ENCODE measurements at regions not wholly inside any gene's neighbourhood (a gene's known extent, or its start where the extent isn't known, plus 50 kb on each side); places are given as distances from the start of the nearest gene placed in this dataset.

DNA sequence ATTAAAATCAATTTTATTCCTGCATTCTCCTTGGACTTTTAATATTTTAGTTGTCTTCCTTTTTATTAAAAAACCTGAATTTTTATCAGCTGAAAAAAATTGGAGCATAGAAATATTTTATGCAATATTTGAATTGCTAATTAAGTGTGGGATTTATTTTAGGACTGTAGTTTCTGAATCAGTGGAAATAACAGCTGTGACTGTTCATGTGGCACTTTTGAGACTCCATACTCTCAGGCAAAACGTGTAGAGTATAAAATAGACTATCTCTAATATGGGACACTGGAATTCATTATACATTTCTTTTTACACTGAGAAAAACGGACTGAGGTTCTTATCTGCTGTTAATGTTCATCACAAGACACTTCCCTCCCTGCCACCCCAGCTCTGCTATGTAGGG is 558.3 kb upstream of the TPK1 start:
- intact Hi-C loops (cut with micrococcal nuclease): no loop called here
- H3K79me1 ChIP-seq (ENCODE audit: low read depth in 1 of 2, low read length in 2 of 2): no peaks in the 10 kb centered on the region
- H3K9me1 ChIP-seq (ENCODE audit: insufficient read depth, low read length): no peaks in the 10 kb centered on the region
- H2AK9ac ChIP-seq (replicated peaks; ENCODE audit: low read depth, low read length, poor library complexity): no peak overlapping the region
- H3K4me2 ChIP-seq (ENCODE audit: low read depth, low read length): no peak overlapping the region
- no peak overlapping the region for H3K27ac ChIP-seq (ENCODE audit: insufficient read depth, low read length)
- in situ Hi-C loops (cut with MboI; ENCODE audit: low sequenced_read_pairs): no loop called here
- H4K20me1 ChIP-seq (ENCODE audit: insufficient read depth, low read length): no peaks in the 10 kb centered on the region
- no peak overlapping the region for H4K8ac ChIP-seq (ENCODE audit: low read depth in 2 of 2, low read length in 2 of 2)
- no peak overlapping the region for H3K9ac ChIP-seq (ENCODE audit: low read depth, low read length)
- peaks cover 13% of the 10 kb centered on the region for H3K9me3 ChIP-seq (ENCODE audit: control insufficient read depth, insufficient read depth, low read length)
- H3K56ac ChIP-seq (ENCODE audit: extremely low read depth, insufficient read depth, low read length): no peak overlapping the region
- no peak overlapping the region for H3K23ac ChIP-seq (ENCODE audit: low read depth, low read length)
- WGBS, 2 experiments (ENCODE audit: extremely low coverage in 2 of 2, insufficient read length in 1 of 2): no CpG with 5 or more reads among the region's 2 CpGs
- no peak overlapping the region for H2AK5ac ChIP-seq (ENCODE audit: low read depth, low read length)
- no peak overlapping the region for H4K5ac ChIP-seq (ENCODE audit: low read depth, low read length)
- no peaks in the 10 kb centered on the region for H3K27me3 ChIP-seq (ENCODE audit: control insufficient read depth, insufficient read depth, low read length)
- H3K4me1 ChIP-seq (ENCODE audit: control insufficient read depth, insufficient read depth, low read length): no peaks in the 10 kb centered on the region
- H2BK20ac ChIP-seq (ENCODE audit: low read depth, low read length): no peak overlapping the region
- no peak overlapping the region for H3K4ac ChIP-seq (ENCODE audit: low read depth, low read length)
- no TSS peak for BruUV-seq (replicated peaks)
- H2BK15ac ChIP-seq (ENCODE audit: low read depth, low read length): no peak overlapping the region
- no peak overlapping the region for H3K14ac ChIP-seq (replicated peaks; ENCODE audit: low read depth, low read length)
- H3K36me3 ChIP-seq (ENCODE audit: control insufficient read depth, insufficient read depth, low read length): no peaks in the 10 kb centered on the region
- ChIA-PET POLR2A (ENCODE audit: unreplicated experiment) (no interaction called here), CTCF (no interaction called here)
- H2BK5ac ChIP-seq (ENCODE audit: low read depth, low read length, poor library complexity, severe bottlenecking): no peak overlapping the region
- no peak overlapping the region for H2AFZ ChIP-seq (replicated peaks; ENCODE audit: low read length, poor library complexity)
- dilution Hi-C loops (cut with HindIII; ENCODE audit: low sequenced_read_pairs, unreplicated experiment): no loop called here
- no peak for TF ChIP-seq MAZ (IDR thresholded peaks at IDR 0.05; ENCODE audit: borderline replicate concordance, low read depth, low read length)
- TF ChIP-seq POLR2A (IDR thresholded peaks at IDR 0.05; ENCODE audit: low read depth, low read length): no peak
- no peak for TF ChIP-seq SMC3 (IDR thresholded peaks at IDR 0.05; ENCODE audit: low read depth, low read length)
- no peak for TF ChIP-seq RCOR1 (IDR thresholded peaks at IDR 0.05; ENCODE audit: insufficient replicate concordance, low read length)
- TF ChIP-seq FOS (IDR thresholded peaks at IDR 0.05; ENCODE audit: low read depth, low read length): no peak
- no peak for TF ChIP-seq CEBPB (IDR thresholded peaks at IDR 0.05; ENCODE audit: low read depth, low read length)
- TF ChIP-seq, protein P1, sequence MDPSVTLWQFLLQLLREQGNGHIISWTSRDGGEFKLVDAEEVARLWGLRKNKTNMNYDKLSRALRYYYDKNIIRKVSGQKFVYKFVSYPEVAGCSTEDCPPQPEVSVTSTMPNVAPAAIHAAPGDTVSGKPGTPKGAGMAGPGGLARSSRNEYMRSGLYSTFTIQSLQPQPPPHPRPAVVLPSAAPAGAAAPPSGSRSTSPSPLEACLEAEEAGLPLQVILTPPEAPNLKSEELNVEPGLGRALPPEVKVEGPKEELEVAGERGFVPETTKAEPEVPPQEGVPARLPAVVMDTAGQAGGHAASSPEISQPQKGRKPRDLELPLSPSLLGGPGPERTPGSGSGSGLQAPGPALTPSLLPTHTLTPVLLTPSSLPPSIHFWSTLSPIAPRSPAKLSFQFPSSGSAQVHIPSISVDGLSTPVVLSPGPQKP (IDR thresholded peaks at IDR 0.05; ENCODE audit: borderline replicate concordance, low read depth, low read length): no peak
- no peak for TF ChIP-seq BHLHE40 (IDR thresholded peaks at IDR 0.05; ENCODE audit: low read depth, low read length)
- TF ChIP-seq RAD21 (IDR thresholded peaks at IDR 0.05; ENCODE audit: low read length): no peak
- TF ChIP-seq RFX5 (IDR thresholded peaks at IDR 0.05; ENCODE audit: low read depth, low read length): no peak
- no peak for TF ChIP-seq NFE2L2 (IDR thresholded peaks at IDR 0.05; ENCODE audit: low read depth, low read length)
- TF ChIP-seq MXI1 (IDR thresholded peaks at IDR 0.05; ENCODE audit: borderline replicate concordance, low read depth, low read length): no peak
- TF ChIP-seq, protein P2, sequence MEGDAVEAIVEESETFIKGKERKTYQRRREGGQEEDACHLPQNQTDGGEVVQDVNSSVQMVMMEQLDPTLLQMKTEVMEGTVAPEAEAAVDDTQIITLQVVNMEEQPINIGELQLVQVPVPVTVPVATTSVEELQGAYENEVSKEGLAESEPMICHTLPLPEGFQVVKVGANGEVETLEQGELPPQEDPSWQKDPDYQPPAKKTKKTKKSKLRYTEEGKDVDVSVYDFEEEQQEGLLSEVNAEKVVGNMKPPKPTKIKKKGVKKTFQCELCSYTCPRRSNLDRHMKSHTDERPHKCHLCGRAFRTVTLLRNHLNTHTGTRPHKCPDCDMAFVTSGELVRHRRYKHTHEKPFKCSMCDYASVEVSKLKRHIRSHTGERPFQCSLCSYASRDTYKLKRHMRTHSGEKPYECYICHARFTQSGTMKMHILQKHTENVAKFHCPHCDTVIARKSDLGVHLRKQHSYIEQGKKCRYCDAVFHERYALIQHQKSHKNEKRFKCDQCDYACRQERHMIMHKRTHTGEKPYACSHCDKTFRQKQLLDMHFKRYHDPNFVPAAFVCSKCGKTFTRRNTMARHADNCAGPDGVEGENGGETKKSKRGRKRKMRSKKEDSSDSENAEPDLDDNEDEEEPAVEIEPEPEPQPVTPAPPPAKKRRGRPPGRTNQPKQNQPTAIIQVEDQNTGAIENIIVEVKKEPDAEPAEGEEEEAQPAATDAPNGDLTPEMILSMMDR (conservative IDR thresholded peaks at IDR 0.05; ENCODE audit: low read depth, low read length): no peak
- no peak for TF ChIP-seq MAFK (IDR thresholded peaks at IDR 0.05; ENCODE audit: low read depth, low read length)
- TF ChIP-seq, protein P3, sequence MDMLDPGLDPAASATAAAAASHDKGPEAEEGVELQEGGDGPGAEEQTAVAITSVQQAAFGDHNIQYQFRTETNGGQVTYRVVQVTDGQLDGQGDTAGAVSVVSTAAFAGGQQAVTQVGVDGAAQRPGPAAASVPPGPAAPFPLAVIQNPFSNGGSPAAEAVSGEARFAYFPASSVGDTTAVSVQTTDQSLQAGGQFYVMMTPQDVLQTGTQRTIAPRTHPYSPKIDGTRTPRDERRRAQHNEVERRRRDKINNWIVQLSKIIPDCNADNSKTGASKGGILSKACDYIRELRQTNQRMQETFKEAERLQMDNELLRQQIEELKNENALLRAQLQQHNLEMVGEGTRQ (IDR thresholded peaks at IDR 0.05; ENCODE audit: low read depth, low read length): no peak
- DNase-seq (no peak), ATAC-seq (ENCODE audit: low read depth) (no peak)
- no peak overlapping the region for H2BK120ac ChIP-seq (ENCODE audit: low read depth, low read length)
- H3K18ac ChIP-seq (ENCODE audit: low read depth, low read length): no peak overlapping the region
- H3K4me3 ChIP-seq (ENCODE audit: insufficient read depth, low read depth, low read length): no peak overlapping the region
- H4K91ac ChIP-seq (ENCODE audit: insufficient read depth, low read depth, low read length): no peak overlapping the region

Data from IMR-90 (cell line).